SIG-M5 treated with dmso at 0.1 percent for 504 hours (cell line): ENCODE measurements at regions not wholly inside any gene's neighbourhood (a gene's known extent, or its start where the extent isn't known, plus 50 kb on each side); places are given as distances from the start of the nearest gene placed in this dataset.
A peak's percentile ranks its signal among the peaks of the same experiment; 100 is the strongest.
"Not testable (repeated sequence)": the region's sequence is repeated elsewhere in the genome, so short reads cannot be mapped to it uniquely, and the experiment has no call there.

Experiments used
- DNase-seq: peaks from one replicate; lab custom pipeline; 2025; ENCODE audit not compliant: unreplicated experiment; lab: John Stamatoyannopoulos, UW

GRCh38 chr6:99801805-99802204 is 192.2 kb downstream of the MCHR2 start:
- DNase-seq, result no peak

DNA sequence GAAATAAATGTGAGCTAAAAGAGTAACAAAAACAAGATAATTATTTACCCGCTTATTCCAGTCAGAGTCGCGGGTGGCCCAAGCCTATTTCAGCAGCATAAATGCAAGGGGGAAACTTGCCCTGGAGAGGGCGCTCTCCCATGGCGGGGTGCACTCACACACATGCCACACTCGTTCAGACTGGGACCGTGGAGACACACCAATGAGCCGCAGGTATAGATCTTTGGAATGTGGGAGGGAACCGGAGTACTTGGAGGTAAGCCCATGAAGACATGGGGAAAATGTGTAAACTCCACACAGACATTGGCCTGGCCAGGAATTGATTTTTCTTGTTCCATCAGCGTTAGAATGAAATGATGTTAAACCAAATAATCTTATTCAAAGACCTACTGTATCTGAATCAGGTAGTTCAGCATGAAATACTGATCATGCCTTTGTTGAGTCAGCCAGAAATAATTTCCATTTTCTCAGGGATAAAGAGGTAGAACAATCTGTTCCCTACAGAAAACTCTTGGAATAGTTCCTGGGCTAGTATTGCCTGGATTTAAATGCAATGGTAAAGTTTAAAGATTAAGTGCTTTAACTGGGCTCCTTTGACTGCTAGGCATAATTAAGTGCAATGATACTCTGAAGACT is 191.5 kb downstream of the MCHR2 start:
- DNase-seq, result no peak

DNA sequence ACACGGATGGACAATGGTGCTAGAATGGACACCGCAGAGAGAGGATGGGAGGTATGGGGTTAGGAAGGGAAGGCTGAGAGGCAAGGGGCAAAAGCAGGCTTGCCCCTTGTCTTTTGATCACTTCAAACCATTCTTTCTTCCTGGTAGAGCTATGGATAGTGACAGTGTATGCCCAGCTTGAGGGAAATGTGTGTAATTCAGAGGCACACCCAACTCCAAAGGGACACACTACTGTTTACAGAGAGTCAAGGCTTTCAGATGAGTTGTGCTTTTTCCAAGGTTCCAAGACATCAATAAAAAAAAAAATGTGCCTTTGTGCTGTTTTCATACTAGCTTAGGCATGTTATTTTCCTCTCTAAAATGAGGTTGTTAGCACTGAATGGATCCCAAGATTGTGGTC is 185.0 kb downstream of the MCHR2 start:
- DNase-seq, result no peak

- DNase-seq, result no peak
Measured at GRCh38 chr6:99810295-99810694, 183.7 kb downstream of the MCHR2 start.

GRCh38 chr6:99810942-99811620 is 182.9 kb downstream of the MCHR2 start:
- DNase-seq, result no peak

DNA sequence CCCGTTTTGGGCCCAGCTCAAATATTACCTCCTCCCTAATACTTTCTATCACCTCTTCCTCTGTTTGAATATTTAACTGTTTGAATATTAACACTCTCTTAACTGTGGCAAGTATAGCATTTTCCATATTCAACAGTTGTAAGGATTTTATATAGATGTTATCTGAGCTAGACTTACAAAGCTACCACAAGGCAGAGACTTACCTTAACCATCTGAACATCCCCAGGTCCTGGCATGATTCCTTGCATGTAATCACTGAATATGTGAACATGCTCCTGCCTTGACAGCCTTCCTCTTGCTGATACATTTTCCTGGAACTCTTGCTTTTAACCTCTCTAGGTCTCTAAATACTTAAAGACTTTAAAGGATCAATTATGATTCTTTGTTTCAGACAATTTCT is 182.4 kb downstream of the MCHR2 start:
- DNase-seq, result no peak

DNA sequence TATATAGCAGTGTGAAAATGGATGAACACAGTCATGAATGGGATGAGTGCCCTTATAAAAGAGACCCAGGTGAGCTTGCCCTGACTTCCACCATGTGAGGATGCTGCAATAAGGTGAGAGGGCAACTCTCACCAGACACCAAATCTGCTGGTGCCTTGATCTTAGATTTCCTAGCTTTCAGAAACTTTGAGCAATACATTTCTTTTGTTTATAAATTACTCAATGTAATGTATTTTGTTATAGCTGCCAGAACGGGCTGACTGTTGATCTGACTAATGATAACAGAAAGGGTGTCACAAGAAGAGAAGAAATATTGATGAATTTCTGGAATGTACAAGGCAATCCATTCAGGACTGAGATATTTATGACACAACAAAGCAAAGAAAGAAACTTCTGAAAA is 180.5 kb downstream of the MCHR2 start:
- no peak for DNase-seq

GRCh38 chr6:99814230-99814928 is 179.6 kb downstream of the MCHR2 start:
- no peak for DNase-seq

DNA sequence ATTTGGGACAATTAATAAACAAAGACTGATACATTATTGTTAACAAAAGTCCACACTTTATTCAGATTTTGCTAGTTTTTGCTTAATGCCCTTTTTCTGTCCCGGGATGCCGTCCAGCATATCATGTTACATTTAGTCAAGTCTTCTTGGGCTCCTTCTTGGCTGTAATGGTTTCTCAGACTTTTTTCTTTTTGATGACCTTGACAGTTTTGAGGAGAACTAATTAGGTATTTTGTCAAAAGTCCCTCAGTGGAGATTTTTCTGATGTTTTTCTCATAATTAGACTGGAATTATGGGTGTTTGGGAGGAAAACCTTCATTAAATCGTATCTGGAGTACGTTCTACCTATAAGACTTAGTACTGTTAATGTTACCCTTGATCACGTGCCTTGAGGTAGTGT is 177.2 kb downstream of the MCHR2 start:
- no peak for DNase-seq

GRCh38 chr6:99818161-99818560 is 175.9 kb downstream of the MCHR2 start:
- no peak for DNase-seq

GRCh38 chr6:99819853-99820252 is 174.2 kb downstream of the MCHR2 start:
- DNase-seq, result no peak

DNA sequence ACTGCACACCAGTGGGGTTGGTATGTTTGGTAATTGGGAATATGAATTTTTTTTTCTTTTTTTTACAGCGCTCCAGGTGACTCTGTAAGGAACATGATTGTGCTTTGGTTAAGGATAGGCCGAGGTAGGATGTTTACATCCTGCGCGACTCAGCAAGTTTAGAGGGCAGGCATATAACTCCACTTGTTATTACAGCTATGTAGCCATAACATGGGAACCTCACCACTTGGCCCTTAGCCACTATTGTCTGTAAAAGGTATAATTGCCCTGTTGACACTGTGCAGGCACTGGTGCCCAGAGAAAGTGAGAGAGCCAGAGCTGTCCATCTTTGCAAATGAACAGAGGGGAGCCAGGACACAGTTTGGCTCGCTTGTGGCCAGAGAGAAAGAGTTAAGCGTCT is 172.9 kb downstream of the MCHR2 start:
- DNase-seq, result no peak

DNA sequence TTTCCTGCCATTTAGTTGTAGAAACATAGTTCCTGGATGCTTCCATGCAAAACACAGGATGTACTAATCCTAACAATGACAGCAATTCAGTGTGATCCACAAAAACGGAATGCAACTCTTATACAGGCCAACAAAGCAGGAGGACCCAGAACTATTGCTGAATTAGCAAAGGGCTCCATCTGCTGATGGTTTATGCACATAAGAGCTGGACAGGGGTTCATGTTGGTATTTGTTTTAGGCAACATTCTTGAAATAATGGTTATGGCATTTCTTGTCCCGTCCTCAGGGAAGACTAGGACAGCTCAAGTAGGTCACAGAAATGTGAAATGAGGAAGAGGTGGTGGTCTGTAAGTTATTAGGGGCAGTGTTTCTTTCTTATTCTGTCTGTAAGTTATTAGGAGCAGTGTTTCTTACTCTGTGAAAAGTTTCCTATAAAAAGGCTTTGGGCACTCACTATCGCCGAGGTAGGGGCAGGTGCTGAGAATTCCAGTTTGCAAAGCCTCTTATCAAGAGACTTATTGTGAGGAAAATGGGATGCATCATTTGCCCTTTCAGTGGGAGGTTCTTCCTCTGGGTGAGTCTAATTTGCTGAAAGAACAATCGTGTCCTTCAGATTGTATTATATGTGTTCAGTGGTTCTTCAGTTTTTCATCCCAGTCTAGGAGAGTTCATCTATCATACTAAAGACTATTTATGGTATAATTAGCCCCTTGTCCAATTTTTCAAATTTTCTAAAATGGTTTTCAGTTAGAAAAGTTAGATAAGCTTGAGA is 171.1 kb downstream of the MCHR2 start:
- peak; percentile 53 for DNase-seq

- DNase-seq, result not testable (repeated sequence)
Measured at GRCh38 chr6:99823513-99824235, 170.3 kb downstream of the MCHR2 start.

DNA sequence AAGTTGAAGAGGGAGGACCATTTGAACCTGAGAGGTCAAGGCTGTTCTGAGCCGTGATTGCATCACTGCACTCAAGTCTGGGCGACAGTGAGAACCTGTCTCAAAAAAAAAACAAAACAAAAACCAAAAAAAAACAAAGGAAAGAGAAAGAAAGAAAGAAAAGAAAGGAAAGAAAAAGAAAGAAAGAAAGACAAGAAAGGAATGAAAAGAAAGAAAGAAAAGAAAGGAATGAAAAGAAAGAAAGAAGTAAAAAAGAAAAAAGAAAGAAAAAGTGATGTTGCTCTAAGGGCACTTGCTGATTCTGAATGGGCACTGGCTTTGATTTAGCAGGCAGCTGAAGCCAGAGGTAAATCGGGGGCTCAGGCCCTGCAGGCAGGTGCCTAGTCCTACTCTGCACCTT is 161.0 kb downstream of the MCHR2 start:
- no peak for DNase-seq

DNA sequence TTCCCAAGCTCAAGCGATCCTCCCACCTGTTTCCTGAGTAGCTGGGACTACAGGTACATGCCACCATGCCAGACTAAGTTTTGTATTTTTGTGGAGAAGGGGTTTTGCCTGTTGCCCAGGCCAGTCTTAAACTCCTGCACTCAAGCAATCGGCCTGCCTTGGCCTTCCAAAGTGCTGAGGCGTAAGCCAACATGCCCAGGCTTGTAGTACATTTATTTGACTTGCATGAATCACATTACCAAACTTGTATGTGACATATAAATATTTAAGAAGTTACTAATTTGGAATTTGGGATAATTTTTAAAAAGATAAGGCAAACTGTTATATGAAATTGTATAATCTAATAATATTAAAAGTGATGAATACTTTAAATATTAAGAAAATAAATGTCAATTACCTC is 157.6 kb downstream of the MCHR2 start:
- no peak for DNase-seq

DNA sequence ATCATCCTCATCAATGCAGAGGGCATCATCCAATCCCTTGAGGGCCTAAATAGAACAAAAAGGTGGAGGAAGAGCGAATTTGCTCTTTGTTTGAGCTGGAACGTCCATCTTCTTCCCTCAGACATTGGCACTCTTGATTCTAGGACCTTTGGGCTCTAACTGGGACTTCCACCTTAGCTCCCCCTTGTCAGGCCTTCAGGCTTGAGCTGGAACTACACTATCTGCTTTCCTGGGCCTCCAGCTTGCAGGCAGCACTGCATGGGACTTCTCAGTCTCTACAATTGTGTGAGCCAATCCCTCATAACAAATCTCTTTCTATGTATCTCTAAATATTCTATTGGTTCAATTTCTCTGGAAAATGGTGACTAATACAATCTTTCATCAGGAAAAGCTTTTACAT is 155.4 kb downstream of the MCHR2 start:
- DNase-seq, result no peak

DNA sequence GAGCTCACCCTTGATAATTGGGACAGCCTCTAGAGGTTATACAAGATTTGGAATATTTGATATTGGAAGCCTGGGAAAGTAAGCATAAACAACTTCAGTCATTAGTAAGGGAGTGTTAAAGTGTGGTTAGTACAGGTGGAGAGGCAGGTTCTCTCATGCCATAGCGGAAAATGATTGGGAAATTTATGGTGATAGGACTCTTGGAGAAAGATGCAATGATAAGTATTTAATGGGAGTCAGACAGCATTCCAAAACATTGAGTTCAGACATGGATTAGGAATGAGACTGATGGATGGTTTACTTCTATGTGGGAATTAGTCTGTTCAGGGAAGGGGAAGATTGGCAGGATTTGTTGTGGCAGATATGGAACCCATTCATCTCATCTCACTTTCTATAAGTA is 152.7 kb downstream of the MCHR2 start:
- DNase-seq, result no peak

GRCh38 chr6:99846006-99846405 is 148.0 kb downstream of the MCHR2 start:
- no peak for DNase-seq

- no peak for DNase-seq
Measured at GRCh38 chr6:99850841-99851240, 143.2 kb downstream of the MCHR2 start.

DNA sequence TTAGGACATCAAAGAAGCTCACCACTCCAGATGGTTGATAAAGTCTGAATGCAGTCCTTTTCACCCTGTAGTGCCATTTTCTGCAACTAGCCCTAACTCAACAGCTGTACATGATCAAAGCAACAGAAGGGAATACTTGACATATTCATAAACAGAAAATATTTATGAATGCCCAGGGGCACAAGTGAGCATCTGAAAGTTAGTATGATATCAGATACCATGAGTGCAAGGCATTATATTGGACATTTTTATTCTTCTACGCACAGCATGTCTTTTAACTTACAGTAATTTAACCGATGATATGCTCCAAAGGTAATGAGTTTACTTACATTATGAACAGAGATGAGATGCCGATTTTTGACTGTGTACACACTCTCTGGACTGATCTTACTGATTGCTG is 142.0 kb downstream of the MCHR2 start:
- DNase-seq, result no peak
